HG03378 (cell line): ENCODE measurements at regions not wholly inside any gene's neighbourhood (a gene's known extent, or its start where the extent isn't known, plus 50 kb on each side); places are given as distances from the start of the nearest gene placed in this dataset.
A peak's percentile ranks its signal among the peaks of the same experiment; 100 is the strongest.

Experiments
- ATAC-seq: cut with Tn5 transposase; IDR thresholded peaks from one replicate; pipeline ENCODE4 v1.9.1; 2021; ENCODE audit warnings: mild to moderate bottlenecking, moderate library complexity; ENCODE audit not compliant: unreplicated experiment

- no peak for ATAC-seq
Measured at GRCh38 chr12:16726879-16727278, 120.9 kb upstream of the LMO3 start.

GRCh38 chr12:16719713-16720416 lies 113.9 kb upstream of the LMO3 start:
- ATAC-seq, result no peak

DNA sequence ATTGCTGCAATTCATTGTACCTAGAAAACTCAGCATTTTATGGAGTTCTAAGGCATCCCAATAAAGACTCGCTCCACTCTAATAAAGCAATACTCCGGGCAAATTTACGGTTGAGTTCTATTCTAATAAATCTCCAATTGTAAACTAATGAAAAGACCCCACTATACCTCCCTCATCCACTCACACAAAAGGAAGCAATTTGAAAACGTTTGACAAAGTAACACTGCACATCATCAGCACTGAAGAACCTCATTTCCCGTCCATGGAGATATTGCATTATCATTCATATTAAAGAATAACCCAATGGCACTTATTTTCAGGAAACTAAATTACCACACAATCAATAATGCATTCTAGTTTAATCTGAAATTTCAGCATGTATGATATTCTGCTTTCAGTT lies 111.0 kb upstream of the LMO3 start:
- no peak for ATAC-seq

GRCh38 chr12:16692099-16692498 lies 86.1 kb upstream of the LMO3 start:
- no peak for ATAC-seq

- no peak for ATAC-seq
Measured at GRCh38 chr12:16691624-16692023, 85.7 kb upstream of the LMO3 start.

- no peak for ATAC-seq
Measured at GRCh38 chr12:16688200-16688599, 82.2 kb upstream of the LMO3 start.

- no peak for ATAC-seq
Measured at GRCh38 chr12:16685107-16685506, 79.1 kb upstream of the LMO3 start.

GRCh38 chr12:16681196-16681595 lies 75.2 kb upstream of the LMO3 start:
- no peak for ATAC-seq

DNA sequence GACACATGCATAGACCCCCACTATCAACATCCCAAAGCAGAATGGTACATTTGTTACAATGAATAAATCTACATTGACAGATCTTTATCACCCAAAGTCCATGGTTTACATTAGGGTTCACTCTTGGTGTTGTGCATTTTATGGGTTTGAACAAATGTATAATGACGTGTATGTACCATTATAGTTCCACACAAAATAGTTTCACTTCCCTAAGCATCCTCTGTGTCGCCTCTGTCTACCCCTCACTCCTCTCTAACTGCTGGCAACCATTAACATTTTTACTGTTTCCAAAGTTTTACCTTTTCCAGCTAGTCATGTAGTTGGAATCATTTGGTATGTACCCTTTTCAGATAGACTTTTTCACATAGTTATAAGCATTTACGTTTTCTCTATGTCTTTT lies 69.5 kb upstream of the LMO3 start:
- peak; percentile 93 for ATAC-seq

GRCh38 chr12:16674885-16675284 lies 68.9 kb upstream of the LMO3 start:
- no peak for ATAC-seq

GRCh38 chr12:16670456-16671050 lies 64.6 kb upstream of the LMO3 start:
- no peak for ATAC-seq

GRCh38 chr12:16669756-16670155 lies 63.8 kb upstream of the LMO3 start:
- no peak for ATAC-seq

DNA sequence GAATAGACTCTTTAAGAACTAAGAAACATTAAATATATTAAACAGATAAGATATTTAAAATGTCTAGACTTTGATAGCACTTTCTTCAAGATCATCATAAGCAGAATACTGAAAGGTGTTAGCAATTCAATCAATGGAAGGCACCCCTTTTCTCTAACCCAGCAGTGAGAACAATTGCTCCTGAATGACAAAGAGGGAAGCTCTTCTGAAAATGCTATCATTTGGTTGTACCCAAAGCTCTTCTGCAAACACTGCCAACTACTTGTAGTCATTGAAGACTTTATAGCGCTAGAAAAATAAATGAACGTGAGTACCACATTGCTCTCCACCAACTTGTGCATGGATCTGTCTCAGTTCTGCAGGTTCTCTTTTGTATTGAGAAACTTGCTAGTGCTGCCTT lies 62.2 kb upstream of the LMO3 start:
- ATAC-seq, result no peak

- ATAC-seq, result no peak
Measured at GRCh38 chr12:16658699-16659098, 52.7 kb upstream of the LMO3 start.
